Esophagus muscularis mucosa (tissue), 4 donors: ENCODE measurements at regions not wholly inside any gene's neighbourhood (a gene's known extent, or its start where the extent isn't known, plus 50 kb on each side); places are given as distances from the start of the nearest gene placed in this dataset.

ENCODE experiments used
- DNase-seq: peaks from one replicate; pipeline ENCODE4 v3.0.0-alpha.2; 2017; ENCODE audit errors: extremely low spot score
- H3K27ac ChIP-seq, 4 donors: fragments of 200-600 bp; sonication (generic); replicated peaks in 1 of 4; 1 replicate in 3 of 4; 2 replicates in 1 of 4; pipeline ENCODE4 v1.5.1; 2016 to 2019; ENCODE audit warnings: mild to moderate bottlenecking in 1 of 4
- H3K27me3 ChIP-seq, 4 donors: fragments of 200-600 bp; sonication (generic); one replicate each; pipeline versions ENCODE4 v1.5.1 to v1.6.0; 2016 to 2019
- H3K36me3 ChIP-seq, 4 donors: fragments of 200-600 bp; sonication (generic); one replicate each; pipeline ENCODE4 v1.5.1; 2016 to 2019
- H3K4me1 ChIP-seq, 4 donors: fragments of 200-600 bp; sonication (generic); one replicate each; pipeline ENCODE4 v1.5.1; 2016 to 2019
- H3K4me3 ChIP-seq, 4 donors: fragments of 200-600 bp; sonication (generic); 1 replicate in 2 of 4; 2 replicates in 2 of 4; pipeline ENCODE4 v1.5.1; 2016 to 2019; ENCODE audit warnings: mild to moderate bottlenecking in 4 of 4, moderate library complexity in 1 of 4
- H3K9me3 ChIP-seq, 4 donors: fragments of 200-600 bp; sonication (generic); 1 replicate in 3 of 4; 2 replicates in 1 of 4; pipeline ENCODE4 v1.5.1; 2016 to 2019
- EP300 ChIP-seq: sonication (generic); formaldehyde crosslinking; IDR thresholded peaks from one replicate; pipeline ENCODE4 v1.6.1; 2017; ENCODE audit warnings: antibody characterized with exemption
- POLR2A ChIP-seq: fragments of 450-650 bp; IDR thresholded peaks from one replicate; pipeline ENCODE4 v1.6.1; 2017; ENCODE audit warnings: antibody characterized with exemption, moderate library complexity, mild to moderate bottlenecking, low read depth
- POLR2AphosphoS5 ChIP-seq, 2 donors: sonication (generic); formaldehyde crosslinking; IDR thresholded peaks; one replicate each; pipeline ENCODE4 v1.6.1; 2017; ENCODE audit warnings: antibody characterized with exemption in 2 of 2
- WGBS: methylation state at CpG from one replicate; pipeline ENCODE4 v1.1.5; 2018; 5-methylcytosine and 5-hydroxymethylcytosine counted together
- intact Hi-C: fragments of 100-400 bp; cut with DNase I; formaldehyde crosslinking; loops from one replicate; pipeline ENCODE4 v1.15.1; 2023
- TF ChIP-seq, protein P1 (sequence below), 3 experiments: fragments of 200-600 bp in 2 of 3; fragments of 450-650 bp in 1 of 3; sonication (generic) in 2 of 3; IDR thresholded peaks; one replicate each; pipeline ENCODE4 v1.5.1; 2017 to 2019; ENCODE audit warnings: antibody characterized with exemption in 3 of 3, mild to moderate bottlenecking in 2 of 3, moderate library complexity in 1 of 3

- H3K27me3 ChIP-seq, result no peaks in the 10 kb centered on the region
- no peak overlapping the region for H3K4me3 ChIP-seq
- H3K9me3 ChIP-seq, result no peaks in the 10 kb centered on the region
- H3K4me1 ChIP-seq, result peaks cover 0 to 20% (median 6%) of the 10 kb centered on the region in 4 donors
- DNase-seq, result no peak
- H3K27ac ChIP-seq, result no peak overlapping the region
- TF ChIP-seq EP300, result no peak
- TF ChIP-seq, protein P1, sequence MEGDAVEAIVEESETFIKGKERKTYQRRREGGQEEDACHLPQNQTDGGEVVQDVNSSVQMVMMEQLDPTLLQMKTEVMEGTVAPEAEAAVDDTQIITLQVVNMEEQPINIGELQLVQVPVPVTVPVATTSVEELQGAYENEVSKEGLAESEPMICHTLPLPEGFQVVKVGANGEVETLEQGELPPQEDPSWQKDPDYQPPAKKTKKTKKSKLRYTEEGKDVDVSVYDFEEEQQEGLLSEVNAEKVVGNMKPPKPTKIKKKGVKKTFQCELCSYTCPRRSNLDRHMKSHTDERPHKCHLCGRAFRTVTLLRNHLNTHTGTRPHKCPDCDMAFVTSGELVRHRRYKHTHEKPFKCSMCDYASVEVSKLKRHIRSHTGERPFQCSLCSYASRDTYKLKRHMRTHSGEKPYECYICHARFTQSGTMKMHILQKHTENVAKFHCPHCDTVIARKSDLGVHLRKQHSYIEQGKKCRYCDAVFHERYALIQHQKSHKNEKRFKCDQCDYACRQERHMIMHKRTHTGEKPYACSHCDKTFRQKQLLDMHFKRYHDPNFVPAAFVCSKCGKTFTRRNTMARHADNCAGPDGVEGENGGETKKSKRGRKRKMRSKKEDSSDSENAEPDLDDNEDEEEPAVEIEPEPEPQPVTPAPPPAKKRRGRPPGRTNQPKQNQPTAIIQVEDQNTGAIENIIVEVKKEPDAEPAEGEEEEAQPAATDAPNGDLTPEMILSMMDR (IDR thresholded peaks at IDR 0.05), result no peak
- no peak for TF ChIP-seq POLR2AphosphoS5 (IDR thresholded peaks at IDR 0.05)
- TF ChIP-seq POLR2A, result no peak
- 24% methylated on average over 1 of the region's 1 CpG for WGBS
- intact Hi-C loops, result no loop called here
- H3K36me3 ChIP-seq, result no peaks in the 10 kb centered on the region
Measured at GRCh38 chr11:103798026-103798425, 238.4 kb upstream of the DDI1 start.

DNA sequence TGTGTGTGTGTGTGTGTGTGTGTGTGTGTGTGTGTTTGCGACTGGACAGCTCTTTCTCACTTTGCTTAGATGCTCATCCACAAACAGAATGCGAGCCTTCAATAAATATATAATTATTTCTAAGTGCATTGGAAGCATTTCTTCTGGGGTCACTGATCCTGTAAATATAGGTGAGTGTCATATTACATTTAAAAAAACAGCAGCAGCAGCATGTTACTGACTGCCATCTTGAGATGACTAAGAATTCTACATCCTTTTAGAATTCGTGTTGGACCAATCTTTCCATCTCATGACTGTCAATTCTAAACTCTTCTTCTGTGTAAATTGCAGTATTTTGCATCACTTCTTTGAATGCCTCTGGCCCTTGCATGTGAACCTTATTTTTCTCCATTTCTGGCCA, 238.0 kb upstream of the DDI1 start:
- H3K27ac ChIP-seq, result no peak overlapping the region
- H3K9me3 ChIP-seq, result no peaks in the 10 kb centered on the region
- no peak overlapping the region for H3K4me3 ChIP-seq
- DNase-seq, result no peak
- H3K36me3 ChIP-seq, result no peaks in the 10 kb centered on the region
- 89% methylated on average over 3 of the region's 3 CpGs for WGBS
- H3K4me1 ChIP-seq, result peaks cover 0 to 20% (median 6%) of the 10 kb centered on the region in 4 donors
- intact Hi-C loops, result no loop called here
- no peak for TF ChIP-seq EP300
- TF ChIP-seq POLR2A, result no peak
- no peak for TF ChIP-seq POLR2AphosphoS5 (IDR thresholded peaks at IDR 0.05)
- TF ChIP-seq, protein P1 (IDR thresholded peaks at IDR 0.05), result no peak
- no peaks in the 10 kb centered on the region for H3K27me3 ChIP-seq

GRCh38 chr11:103800406-103801114, 235.9 kb upstream of the DDI1 start:
- Histone ChIP-seq H3K9me3 (no peaks in the 10 kb centered on the region), H3K4me1 (peaks cover 4 to 13% (median 7%) of the 10 kb centered on the region in 4 donors), H3K4me3 (no peak overlapping the region), H3K27me3 (no peaks in the 10 kb centered on the region), H3K36me3 (no peaks in the 10 kb centered on the region), H3K27ac (no peak overlapping the region)
- TF ChIP-seq EP300 (no peak), POLR2A (no peak), POLR2AphosphoS5 (IDR thresholded peaks at IDR 0.05) (no peak)
- TF ChIP-seq, protein P1 (IDR thresholded peaks at IDR 0.05), result no peak
- 39% methylated on average over 8 of the region's 9 CpGs for WGBS
- no peak for DNase-seq
- intact Hi-C loops, result no loop called here

GRCh38 chr11:103803062-103803461, 233.4 kb upstream of the DDI1 start:
- no peak overlapping the region for H3K27ac ChIP-seq
- no peaks in the 10 kb centered on the region for H3K27me3 ChIP-seq
- no peak overlapping the region for H3K4me3 ChIP-seq
- no peaks in the 10 kb centered on the region for H3K9me3 ChIP-seq
- no peak for DNase-seq
- H3K4me1 ChIP-seq, result peaks cover 7 to 24% (median 14%) of the 10 kb centered on the region in 4 donors
- WGBS, result 83% methylated on average over 3 of the region's 3 CpGs
- intact Hi-C loops, result no loop called here
- no peak for TF ChIP-seq POLR2A
- TF ChIP-seq, protein P1 (IDR thresholded peaks at IDR 0.05), result no peak
- no peak for TF ChIP-seq POLR2AphosphoS5 (IDR thresholded peaks at IDR 0.05)
- H3K36me3 ChIP-seq, result no peaks in the 10 kb centered on the region

DNA sequence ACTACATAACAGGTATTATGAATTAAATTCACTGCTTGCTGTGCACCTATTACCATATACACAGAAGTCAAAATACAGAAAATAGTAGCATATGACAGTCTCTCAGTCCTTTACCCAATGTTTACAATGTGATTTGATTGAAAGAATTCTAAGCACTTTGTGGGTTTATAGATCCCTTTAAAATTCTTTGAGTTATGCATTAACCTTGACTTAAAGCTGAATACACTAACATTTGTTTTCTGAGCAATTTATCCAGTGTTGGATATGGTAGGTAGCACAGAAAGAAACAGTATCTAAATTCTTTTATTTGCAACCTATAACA, 230.8 kb upstream of the DDI1 start:
- Histone ChIP-seq H3K4me1 (peaks cover 2 to 17% (median 13%) of the 10 kb centered on the region in 4 donors), H3K36me3 (no peaks in the 10 kb centered on the region), H3K27ac (no peak overlapping the region), H3K27me3 (no peaks in the 10 kb centered on the region), H3K9me3 (no peaks in the 10 kb centered on the region), H3K4me3 (no peak overlapping the region)
- DNase-seq, result no peak
- intact Hi-C loops, result no loop called here
- TF ChIP-seq, protein P1 (IDR thresholded peaks at IDR 0.05), result no peak
- no peak for TF ChIP-seq POLR2AphosphoS5 (IDR thresholded peaks at IDR 0.05)
- no peak for TF ChIP-seq EP300
- no peak for TF ChIP-seq POLR2A
